HG03469 (cell line): ENCODE measurements at regions not wholly inside any gene's neighbourhood (a gene's known extent, or its start where the extent isn't known, plus 50 kb on each side); places are given as distances from the start of the nearest gene placed in this dataset.
A peak's percentile ranks its signal among the peaks of the same experiment; 100 is the strongest.
"Not testable (repeated sequence)": the region's sequence is repeated elsewhere in the genome, so short reads cannot be mapped to it uniquely, and the experiment has no call there.

Experiments used
- ATAC-seq: cut with Tn5 transposase; IDR thresholded peaks from one replicate; pipeline ENCODE4 v1.9.1; 2021; ENCODE audit warnings: mild to moderate bottlenecking, moderate library complexity, moderate number of reproducible peaks; ENCODE audit not compliant: unreplicated experiment

DNA sequence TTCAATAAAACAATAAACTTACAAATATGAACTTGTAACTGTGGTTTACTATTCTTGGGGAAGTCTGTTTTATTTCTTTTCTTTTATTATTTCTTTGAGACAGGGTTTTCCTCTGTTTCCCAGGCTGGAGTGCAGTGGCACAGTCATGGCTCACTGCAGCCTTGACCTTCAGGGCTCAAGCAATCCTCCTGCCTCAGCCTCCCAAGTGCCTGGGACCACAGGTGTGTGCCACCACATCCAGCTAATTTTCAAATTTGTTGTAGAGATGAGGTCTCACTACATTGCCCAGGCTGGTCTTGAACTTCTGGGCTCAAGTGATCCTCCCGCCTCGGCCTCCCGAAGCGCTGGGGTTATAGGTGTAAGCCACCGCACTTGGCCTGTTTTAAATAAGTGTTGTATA is 343.4 kb downstream of the SOX9 start:
- not testable (repeated sequence) for ATAC-seq

DNA sequence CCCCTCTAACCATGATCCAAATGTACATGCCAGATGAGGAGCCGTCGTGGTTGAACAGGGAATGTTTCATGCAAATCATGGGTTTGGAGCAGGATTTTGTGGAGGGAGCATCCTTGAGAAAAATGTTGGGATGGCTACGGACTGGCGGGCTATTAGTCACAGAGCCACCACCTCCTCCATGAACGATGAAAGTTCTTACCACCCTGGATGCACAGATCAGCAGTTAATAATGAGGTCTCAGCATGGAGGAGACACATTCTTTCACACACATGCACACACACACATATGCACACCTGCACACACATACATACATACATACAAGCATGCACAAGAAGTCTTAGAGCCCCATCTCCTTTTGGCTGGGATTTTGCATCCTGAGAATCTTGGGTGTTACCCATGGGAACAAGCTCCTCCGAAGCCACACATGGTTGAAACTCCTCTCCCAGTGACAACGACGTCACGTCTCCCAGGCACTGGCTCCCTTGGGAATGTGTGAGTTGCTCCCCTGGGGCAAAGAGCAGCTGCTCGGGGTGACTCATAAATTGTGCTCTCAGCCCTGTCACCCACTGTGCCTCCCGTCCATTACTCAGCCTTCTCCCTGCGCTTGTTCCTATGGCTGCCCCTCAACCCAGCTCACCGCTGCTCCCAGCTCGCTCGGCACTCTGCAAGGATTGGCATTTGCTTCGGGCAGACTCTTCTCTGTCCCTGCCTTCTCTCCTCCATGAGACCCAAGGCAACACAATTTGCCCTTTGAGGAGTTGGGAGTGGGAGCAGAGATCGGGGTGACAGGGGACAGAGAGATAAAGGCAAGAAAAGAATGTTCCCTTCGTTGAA is 344.6 kb downstream of the SOX9 start:
- ATAC-seq: no peak

DNA sequence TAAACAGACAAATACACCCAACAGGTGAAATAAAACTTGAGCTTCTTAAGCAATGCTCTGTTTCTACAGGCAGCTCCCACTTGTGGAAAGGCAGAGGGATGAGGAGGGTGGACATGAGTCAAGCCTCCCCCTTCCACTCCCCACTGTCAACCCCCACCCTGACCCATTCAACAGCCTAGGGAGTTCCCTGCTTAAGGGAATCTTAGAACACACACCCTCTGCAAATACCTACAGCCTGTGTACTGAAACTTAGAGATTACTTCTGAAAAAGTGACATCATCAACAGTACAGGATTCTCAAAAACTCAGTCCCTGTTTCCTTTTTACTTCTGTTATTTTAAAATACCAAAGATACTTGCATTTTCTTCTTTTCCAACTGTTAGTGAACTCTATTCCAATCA is 345.4 kb downstream of the SOX9 start:
- peak; percentile 51 for ATAC-seq

DNA sequence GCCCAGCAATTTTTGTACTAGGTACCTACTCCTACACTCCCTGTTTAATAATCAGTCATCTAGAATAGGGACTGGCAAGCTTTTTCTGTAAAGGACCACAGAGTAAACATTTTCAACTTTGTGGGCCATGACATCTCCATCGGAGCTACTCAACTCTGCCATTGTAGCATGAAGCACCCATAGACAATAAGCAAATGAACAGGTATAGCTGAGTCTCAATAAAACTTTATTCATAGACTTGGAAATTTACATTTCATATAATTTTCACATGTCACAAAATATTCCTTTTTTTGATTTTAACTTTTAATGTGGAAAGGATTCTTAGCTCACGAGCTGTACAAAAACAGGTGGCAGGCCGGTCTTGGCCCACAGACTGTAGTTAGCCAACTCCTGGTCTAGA is 345.8 kb downstream of the SOX9 start:
- peak; percentile 13 for ATAC-seq

DNA sequence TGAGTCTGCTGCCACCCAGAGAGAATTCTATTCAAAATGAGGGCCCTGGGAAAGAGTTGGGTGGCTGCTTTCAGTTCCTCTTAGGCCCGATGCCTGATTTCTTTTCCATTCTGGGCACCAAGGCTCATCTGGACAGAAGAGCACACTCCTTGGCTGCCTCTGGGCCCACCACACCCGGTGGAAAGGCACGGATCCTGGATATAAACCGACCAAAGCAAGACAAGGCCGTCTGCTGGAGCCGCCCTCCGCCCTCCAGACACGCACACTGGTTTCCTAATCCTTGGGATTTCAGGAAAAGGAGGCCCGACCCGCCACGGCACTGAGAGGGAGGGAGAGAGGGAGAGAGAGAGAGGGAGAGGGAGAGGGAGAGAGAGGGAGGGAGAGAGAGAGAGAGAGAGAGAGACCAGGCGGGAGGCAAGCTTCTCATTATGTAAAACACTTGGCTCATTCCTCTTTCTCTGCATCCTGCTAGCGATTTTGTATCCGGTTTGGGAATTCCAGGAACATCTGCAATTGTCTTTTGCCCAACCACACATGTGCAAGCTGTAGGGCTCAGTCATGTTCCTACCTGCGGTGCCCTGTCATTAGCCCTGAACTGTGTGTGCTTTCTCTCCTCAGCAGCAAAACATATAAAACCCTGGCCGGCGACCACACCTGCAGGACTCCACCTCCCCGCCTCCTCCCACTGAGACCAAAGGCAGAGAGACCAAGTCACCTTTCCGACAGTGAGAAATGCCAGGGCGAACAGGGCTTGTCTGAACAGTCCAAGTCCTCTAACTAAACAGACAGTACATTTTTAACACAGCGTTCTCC is 347.2 kb downstream of the SOX9 start:
- no peak for ATAC-seq

DNA sequence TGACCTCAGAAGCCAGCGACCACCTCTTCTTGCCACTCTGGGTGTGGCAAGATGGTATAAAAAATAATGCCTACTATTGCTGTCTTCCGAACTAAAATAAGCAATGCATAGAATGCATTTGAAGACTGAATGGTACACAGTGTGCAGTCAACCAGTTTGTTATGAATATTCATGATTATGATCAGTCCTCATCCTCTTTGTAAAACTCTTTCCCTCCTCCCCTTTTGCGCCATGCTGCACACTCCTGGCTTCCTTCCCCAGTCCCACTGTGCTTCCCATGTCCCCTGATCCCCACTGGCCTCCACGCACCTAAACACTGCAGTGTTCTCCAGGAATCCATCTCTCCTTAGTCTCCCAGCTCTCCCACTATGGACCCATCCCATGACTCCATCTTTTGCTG is 348.0 kb downstream of the SOX9 start:
- no peak for ATAC-seq

DNA sequence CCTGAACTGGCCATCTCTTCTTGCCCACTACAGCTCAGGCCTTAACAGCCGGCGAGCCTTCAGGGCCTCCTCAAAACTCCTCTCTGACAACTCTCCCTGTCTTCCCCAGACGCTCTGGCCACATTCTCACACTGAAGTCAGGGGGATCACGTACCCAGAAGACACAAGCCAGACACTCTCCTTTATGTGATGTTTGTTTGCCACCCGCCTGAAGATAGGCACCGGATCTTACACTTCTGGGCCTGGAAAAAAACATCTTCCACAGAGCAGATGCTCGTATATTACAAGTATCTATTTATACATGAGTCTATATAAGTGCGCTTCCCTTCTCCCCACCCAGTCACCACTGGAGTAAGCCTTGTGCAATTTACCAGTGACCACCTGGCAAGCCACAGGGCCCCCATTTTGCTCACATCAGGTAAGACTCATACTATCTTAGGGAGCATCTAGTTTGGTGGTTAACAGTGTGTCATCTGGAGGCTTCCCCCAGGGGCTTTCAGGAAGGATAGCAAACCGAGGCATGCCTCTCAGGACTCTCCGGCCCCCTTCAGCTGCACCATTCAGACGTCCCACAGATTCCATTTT is 349.4 kb downstream of the SOX9 start:
- ATAC-seq: no peak

DNA sequence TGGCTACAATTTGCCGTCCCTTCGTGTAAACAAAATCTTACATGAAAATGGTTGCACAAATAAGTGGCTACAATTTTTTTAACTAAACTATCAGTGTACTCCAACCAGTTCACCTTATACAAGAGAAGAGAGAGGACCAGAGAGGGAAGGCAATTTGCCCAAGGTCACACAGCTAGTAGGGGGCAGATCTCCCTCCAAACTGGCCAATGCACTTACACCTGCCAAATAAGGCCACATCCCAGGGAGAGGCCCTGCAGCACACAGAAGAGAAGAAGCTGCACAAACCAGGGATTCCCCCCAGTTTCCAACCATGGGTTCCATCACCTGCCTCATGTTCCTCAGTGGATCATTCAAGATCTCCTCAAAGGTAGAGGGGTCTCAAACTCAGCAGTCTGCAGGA is 349.9 kb downstream of the SOX9 start:
- ATAC-seq: no peak

DNA sequence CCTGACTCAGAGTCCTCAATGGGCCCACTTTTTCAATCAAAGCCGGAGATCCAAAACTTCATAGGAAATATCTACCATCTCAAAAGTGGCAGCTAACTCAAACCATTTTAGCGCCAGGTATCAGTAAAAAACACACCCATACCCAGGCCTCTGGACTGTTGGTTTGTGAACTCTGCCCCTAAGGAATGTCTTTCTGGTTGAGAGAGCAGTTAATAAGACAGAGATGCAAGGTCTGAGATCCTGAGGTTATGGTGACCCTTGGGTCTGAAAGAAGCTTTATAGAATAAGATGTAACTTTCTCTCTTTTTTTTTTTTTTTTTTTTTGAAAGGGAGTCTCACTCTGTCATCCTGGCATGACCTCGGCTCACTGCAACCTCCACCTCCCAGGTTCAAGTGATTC is 350.5 kb downstream of the SOX9 start:
- no peak for ATAC-seq

DNA sequence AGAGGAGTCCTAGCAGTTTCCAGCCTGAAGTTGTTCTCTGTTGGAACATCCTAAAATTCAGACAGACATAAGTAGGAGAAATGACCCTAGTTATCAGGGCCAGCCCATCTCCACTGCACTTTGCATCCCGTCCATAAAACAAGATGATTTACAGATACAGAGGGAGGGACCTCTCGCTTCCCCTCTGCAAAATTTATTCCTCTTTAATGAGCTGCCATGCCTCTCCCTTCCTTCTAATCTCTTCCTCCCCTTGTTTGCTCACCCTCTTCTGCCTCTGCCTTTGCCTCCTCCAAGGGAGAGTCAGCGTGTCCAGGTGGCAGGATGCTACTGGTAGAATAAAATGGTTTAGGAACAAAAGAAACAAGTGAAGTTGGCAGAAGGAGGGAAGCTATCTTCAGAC is 351.3 kb downstream of the SOX9 start:
- no peak for ATAC-seq

DNA sequence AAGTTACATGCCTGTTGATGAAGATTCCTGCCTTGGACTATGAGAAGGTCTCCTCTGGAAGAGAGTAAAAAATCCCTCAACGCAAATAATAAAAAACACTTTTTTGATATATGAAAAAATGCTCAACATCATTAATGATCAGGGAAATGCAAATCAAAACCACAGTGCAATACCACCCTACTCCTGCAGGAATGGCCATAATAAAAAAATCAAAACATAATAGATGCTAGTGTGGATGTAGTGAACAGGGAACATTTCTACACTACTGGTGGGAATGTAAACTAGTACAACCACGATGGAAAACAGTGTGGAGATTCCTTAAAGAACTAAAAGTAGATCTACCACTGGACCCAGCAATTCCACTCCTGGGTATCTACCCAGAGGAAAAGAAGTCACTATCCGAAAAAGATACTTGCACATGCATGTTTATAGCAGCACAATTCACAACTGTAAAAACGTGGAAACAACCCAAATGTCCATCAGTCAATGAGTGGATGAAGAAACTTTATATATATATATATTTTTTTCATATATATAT is 352.1 kb downstream of the SOX9 start:
- ATAC-seq: not testable (repeated sequence)

DNA sequence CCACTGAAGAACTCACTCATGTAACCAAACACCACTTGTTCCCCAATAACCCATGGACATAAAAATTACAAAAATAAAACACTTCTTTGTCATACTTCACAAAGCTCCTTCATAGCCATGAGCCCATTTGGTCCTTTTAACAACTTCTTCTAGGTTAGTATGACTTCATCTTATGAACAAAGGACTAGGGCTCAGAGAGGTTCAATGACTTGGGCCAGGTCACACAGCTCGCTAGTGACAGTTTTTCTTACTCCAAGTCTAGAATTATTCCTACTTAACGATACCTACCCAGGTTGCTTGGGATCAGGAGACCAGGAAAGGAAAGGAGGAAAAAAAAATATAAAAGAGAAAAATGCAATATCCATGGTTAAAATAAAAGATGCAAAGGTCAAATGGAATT is 353.4 kb downstream of the SOX9 start:
- ATAC-seq: no peak

DNA sequence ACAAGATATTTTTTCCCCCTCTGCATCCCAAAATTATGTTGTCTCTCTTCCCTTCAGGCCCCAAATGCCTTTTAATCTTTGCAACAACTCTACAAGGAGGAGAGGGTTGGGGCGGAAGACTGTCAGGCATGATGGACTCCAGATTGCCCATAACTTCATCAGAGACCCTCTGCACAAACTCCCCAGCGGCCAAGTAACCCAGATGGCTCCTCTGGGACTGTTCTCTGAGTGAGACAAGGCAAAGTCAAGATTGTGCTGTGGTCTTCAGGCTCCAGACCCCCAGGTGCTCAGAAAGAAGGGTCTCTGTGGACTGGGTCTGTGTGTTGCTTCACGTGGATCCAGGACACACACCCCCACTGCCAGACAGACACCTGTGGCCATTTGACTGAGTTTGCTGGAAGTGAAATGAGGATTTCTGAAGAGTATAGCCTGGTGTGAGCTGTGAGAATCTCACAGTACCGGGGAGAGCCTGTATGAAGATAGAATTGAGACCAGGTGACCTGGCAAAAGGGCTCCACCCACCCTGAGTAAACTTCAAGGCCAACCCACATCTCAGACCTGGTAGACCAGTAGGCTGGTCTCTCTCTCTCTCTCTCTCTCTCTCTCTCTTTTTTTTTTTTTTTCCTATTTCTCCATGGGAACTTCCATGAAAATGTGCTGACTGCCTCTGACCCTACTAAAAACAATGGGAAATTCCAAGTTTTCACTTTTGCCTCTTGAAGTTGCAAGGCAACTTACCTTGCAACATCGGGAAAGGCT is 354.1 kb downstream of the SOX9 start:
- ATAC-seq: no peak

DNA sequence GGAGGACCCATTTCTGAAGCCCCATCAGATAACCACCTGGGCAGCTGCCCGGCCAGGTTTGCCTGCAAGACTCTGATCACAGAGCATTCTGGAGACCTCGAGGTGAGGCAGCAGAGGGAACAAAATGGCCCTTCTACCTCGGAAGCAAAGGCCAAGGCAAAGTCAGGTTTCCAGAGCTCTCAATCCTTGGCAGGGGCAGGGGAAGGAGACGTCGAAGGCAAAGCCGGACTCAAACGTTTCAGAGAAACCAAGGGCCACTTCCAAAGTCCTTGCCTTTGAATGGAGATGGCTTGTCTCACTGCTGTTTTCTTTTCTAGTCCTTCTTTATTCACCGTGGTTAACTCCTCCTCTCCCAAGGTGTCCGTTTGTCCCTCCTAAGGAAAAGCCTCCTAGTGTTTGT is 355.3 kb downstream of the SOX9 start:
- ATAC-seq: no peak

DNA sequence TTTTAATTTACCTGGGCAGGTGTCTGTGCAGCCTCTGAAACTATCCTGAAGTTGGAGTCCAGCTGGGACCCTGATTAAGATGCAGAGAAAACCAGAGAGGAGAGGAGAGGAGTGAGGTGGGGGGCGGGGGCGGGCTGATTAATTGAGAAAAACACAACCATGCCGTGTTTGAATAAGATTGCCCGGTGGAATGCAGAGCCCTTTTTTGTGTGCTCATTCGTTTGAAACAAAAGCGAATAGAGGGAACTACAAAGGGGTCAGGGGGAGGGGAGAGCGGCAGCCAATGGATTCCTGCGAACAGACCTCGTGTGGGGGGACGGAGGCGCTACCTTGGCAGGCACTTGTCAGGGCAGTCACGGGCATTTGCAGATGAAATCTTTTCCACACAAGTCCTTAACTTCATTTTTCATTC is 355.8 kb downstream of the SOX9 start:
- ATAC-seq: no peak

DNA sequence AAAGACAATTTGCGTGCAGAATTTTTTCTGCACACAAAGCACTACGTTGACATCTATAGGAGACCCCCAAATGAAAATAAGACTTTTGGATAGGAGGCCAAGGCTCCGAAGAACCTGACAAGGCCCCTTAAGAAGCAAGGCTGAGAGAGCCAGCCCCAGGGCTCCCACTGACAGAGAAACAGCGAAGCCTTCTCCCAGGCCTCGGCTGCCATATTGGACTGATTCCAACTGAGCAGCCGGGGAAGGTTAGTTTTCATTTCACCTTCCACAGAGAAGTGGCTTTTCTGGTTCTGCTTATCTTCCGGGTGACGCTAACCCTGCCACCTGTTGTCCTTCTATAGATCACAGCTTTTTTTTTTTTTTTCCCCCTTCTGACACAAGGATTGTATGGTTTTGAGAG is 356.7 kb downstream of the SOX9 start:
- ATAC-seq: no peak

DNA sequence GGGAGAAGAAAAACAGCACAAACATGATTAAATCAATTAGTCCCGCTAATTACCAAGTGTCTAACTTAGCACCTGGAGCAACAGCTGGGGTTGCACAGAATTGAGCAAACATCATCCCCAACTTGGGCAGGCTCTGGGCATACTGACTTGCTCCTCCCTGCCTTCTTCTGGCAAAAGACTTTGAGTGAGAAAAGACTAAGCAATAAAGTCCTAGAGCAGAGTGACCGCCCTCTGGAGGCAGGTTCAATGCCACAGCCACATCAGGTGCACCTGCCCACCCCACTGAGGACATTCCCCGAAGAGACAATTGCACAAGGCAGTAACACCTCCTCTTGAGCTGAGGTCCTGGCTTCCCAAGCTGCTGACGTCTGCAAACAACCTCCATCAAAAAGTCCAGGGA is 358.3 kb downstream of the SOX9 start:
- ATAC-seq: no peak

DNA sequence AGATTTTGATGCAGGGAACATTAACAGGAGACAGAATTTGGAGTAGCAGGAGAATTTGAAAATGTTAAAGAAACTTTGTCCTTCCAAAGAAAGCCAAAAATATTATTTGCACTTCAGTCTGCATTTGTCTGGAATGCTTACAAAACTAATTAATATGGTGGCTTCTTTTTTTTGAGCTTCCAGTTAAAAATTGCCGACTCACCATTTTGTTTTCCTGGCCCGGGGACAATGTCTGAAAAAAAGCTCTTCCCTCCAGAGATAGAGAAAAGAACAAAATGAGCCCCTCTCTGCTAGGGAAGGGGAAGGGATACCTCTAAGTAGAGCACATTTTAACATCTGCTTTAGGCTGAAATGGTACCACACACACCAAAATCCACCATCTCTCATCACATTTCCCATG is 360.8 kb downstream of the SOX9 start:
- no peak for ATAC-seq

DNA sequence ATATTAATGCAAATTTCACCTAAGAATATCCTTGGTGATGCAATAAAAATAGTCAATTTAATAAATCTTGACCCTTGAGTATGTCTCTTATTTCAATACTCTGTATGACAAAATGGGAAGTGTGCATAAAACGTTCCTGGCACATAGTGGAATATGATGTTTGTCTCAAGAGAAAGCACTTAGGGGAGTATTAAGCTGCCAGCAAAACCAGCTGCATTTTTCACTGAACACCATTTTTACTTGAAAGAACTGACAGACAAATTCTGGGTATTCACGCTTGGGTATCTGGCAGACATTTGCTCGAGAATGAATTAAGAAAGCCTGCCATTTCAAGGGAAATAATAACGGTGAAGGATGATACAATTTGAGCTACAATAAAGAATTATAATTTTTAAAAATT is 364.8 kb downstream of the SOX9 start:
- no peak for ATAC-seq

DNA sequence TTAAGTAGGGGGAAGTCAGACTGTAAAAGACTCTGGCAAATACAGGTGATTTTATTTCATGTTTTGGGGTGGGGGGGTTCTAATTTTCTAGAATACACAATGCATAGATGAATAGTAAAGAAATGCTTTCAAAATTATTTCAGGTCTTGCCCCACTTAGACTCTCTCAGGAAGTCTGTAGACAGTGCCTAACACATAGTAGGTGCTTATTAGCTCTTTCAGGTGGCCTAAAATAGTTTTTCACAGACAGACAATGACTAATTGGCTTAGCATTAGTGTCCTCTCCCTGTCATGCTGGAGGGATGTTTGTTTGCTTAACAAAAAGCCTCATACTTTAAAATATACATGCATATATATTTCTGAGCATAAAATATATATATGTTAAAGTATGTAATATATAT is 366.0 kb downstream of the SOX9 start:
- no peak for ATAC-seq
